GM19043 (cell line): ENCODE measurements at regions not wholly inside any gene's neighbourhood (a gene's known extent, or its start where the extent isn't known, plus 50 kb on each side); places are given as distances from the start of the nearest gene placed in this dataset.

Source experiments
- ATAC-seq: cut with Tn5 transposase; IDR thresholded peaks from one replicate; pipeline ENCODE4 v1.9.1; 2021; ENCODE audit warnings: low read depth; ENCODE audit not compliant: unreplicated experiment

GRCh38 chr2:140064243-140064642 lies 1284.1 kb upstream of the NXPH2 start:
- ATAC-seq = no peak

- ATAC-seq = no peak
Observed at GRCh38 chr2:140063356-140063755, 1283.2 kb upstream of the NXPH2 start.

- ATAC-seq = no peak
Observed at GRCh38 chr2:140061240-140061639, 1281.0 kb upstream of the NXPH2 start.

- ATAC-seq = no peak
Observed at GRCh38 chr2:140057928-140058327, 1277.7 kb upstream of the NXPH2 start.

- ATAC-seq = no peak
Observed at GRCh38 chr2:140041811-140042210, 1261.6 kb upstream of the NXPH2 start.

GRCh38 chr2:140041239-140041638 lies 1261.0 kb upstream of the NXPH2 start:
- ATAC-seq = no peak

GRCh38 chr2:140033638-140034037 lies 1253.4 kb upstream of the NXPH2 start:
- no peak for ATAC-seq

GRCh38 chr2:140027966-140028365 lies 1247.8 kb upstream of the NXPH2 start:
- ATAC-seq = no peak

- ATAC-seq = no peak
Observed at GRCh38 chr2:140027320-140027719, 1247.1 kb upstream of the NXPH2 start.

- no peak for ATAC-seq
Observed at GRCh38 chr2:140023291-140023690, 1243.1 kb upstream of the NXPH2 start.

- no peak for ATAC-seq
Observed at GRCh38 chr2:140018541-140018940, 1238.4 kb upstream of the NXPH2 start.

- no peak for ATAC-seq
Observed at GRCh38 chr2:140014204-140014546, 1234.0 kb upstream of the NXPH2 start.

GRCh38 chr2:140013545-140014203 lies 1233.5 kb upstream of the NXPH2 start:
- ATAC-seq = no peak

- no peak for ATAC-seq
Observed at GRCh38 chr2:140011287-140011686, 1231.1 kb upstream of the NXPH2 start.

GRCh38 chr2:140002110-140002509 lies 1221.9 kb upstream of the NXPH2 start:
- ATAC-seq = no peak

GRCh38 chr2:139992711-139993345 lies 1212.6 kb upstream of the NXPH2 start:
- ATAC-seq = no peak

- ATAC-seq = no peak
Observed at GRCh38 chr2:139992078-139992477, 1211.9 kb upstream of the NXPH2 start.

GRCh38 chr2:139990646-139991335 lies 1210.6 kb upstream of the NXPH2 start:
- ATAC-seq = no peak

GRCh38 chr2:139969323-139969722 lies 1189.1 kb upstream of the NXPH2 start:
- no peak for ATAC-seq

GRCh38 chr2:139968588-139968987 lies 1188.4 kb upstream of the NXPH2 start:
- no peak for ATAC-seq

- no peak for ATAC-seq
Observed at GRCh38 chr2:139967665-139968064, 1187.5 kb upstream of the NXPH2 start.
